Myocyte (in vitro differentiated cells): ENCODE measurements at regions not wholly inside any gene's neighbourhood (a gene's known extent, or its start where the extent isn't known, plus 50 kb on each side); places are given as distances from the start of the nearest gene placed in this dataset.
"Not testable (repeated sequence)": the region's sequence is repeated elsewhere in the genome, so short reads cannot be mapped to it uniquely, and the experiment has no call there.

ENCODE experiments used
- DNase-seq: peaks from one replicate; pipeline ENCODE4 v3.0.0-alpha.2; 2012; ENCODE audit warnings: low read depth

- DNase-seq = not testable (repeated sequence)
Observed at GRCh38 chr9:11704198-11704597, 989.0 kb upstream of the TYRP1 start.

- DNase-seq = no peak
Observed at GRCh38 chr9:11708899-11709298, 984.3 kb upstream of the TYRP1 start.

GRCh38 chr9:11709567-11709966 lies 983.6 kb upstream of the TYRP1 start:
- no peak for DNase-seq

GRCh38 chr9:11713077-11713476 lies 980.1 kb upstream of the TYRP1 start:
- no peak for DNase-seq

- no peak for DNase-seq
Observed at GRCh38 chr9:11722957-11723356, 970.2 kb upstream of the TYRP1 start.

GRCh38 chr9:11726659-11727058 lies 966.5 kb upstream of the TYRP1 start:
- no peak for DNase-seq

- no peak for DNase-seq
Observed at GRCh38 chr9:11735391-11735790, 957.8 kb upstream of the TYRP1 start.

- DNase-seq = no peak
Observed at GRCh38 chr9:11742471-11742870, 950.7 kb upstream of the TYRP1 start.

- DNase-seq = no peak
Observed at GRCh38 chr9:11743356-11743755, 949.8 kb upstream of the TYRP1 start.

GRCh38 chr9:11749396-11749795 lies 943.8 kb upstream of the TYRP1 start:
- no peak for DNase-seq

GRCh38 chr9:11755951-11756350 lies 937.2 kb upstream of the TYRP1 start:
- DNase-seq = no peak

- DNase-seq = no peak
Observed at GRCh38 chr9:11757408-11757807, 935.8 kb upstream of the TYRP1 start.

GRCh38 chr9:11758016-11758415 lies 935.2 kb upstream of the TYRP1 start:
- DNase-seq = no peak

GRCh38 chr9:11779971-11780370 lies 913.2 kb upstream of the TYRP1 start:
- DNase-seq = no peak

GRCh38 chr9:11792870-11793269 lies 900.3 kb upstream of the TYRP1 start:
- no peak for DNase-seq

GRCh38 chr9:11794984-11795383 lies 898.2 kb upstream of the TYRP1 start:
- DNase-seq = no peak

- no peak for DNase-seq
Observed at GRCh38 chr9:11805969-11806368, 887.2 kb upstream of the TYRP1 start.

GRCh38 chr9:11821306-11821975 lies 871.7 kb upstream of the TYRP1 start:
- no peak for DNase-seq

GRCh38 chr9:11828201-11828600 lies 865.0 kb upstream of the TYRP1 start:
- no peak for DNase-seq

- no peak for DNase-seq
Observed at GRCh38 chr9:11833056-11833455, 860.1 kb upstream of the TYRP1 start.

- DNase-seq = no peak
Observed at GRCh38 chr9:11868795-11869194, 824.4 kb upstream of the TYRP1 start.

GRCh38 chr9:11871852-11872251 lies 821.3 kb upstream of the TYRP1 start:
- DNase-seq = no peak

- no peak for DNase-seq
Observed at GRCh38 chr9:11872471-11872870, 820.7 kb upstream of the TYRP1 start.

GRCh38 chr9:11874414-11874813 lies 818.8 kb upstream of the TYRP1 start:
- DNase-seq = no peak
